ENCODE measurements at regions not wholly inside any gene's neighbourhood (a gene's known extent, or its start where the extent isn't known, plus 50 kb on each side); places are given as distances from the start of the nearest gene placed in this dataset.

DNA sequence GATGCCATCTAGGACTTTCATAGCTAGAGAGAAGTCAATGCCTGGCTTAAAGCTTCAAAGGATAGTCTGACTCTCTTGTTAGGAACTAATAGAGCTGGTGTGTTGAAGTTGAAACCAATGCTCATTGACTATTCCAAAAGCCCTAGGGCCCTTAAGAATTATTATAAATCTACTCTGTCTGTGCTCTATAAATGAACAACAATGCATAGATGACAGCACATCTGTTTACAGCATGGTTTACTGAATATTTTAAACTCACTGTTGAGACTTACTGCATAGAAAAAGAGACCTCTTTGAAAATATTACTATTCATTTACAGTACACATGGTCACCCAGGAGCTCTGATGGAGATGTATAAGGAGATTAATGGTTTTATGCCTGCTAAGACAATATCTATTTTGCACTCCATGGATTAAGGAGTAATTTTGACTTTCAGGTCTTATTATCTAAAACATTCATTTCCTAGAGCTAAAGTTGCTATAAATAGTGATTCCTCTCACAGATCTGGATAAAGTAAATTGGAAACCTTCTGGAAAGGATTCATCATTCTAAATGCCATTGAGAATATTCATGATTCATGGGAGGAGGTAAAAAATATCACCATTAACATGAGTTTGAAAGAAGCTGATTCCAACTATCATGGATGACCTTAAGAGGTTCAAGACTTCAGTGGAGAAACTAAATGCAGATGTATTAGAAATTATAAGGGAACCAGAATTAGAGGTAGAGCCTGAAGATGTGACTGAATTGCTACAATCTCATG is 763.5 kb upstream of the MAP3K7 start:
- intact Hi-C loops (cut with micrococcal nuclease; ENCODE audit: unreplicated experiment): loop anchor here (5.0 kb wide), 1 partner anchor 182 kb away; no protein-coding TSS in a partner anchor
- FAIRE-seq (no peak), ATAC-seq (no peak), DNase-seq (ENCODE audit: low read depth, low spot score) (no peak)
- H3K9me3 ChIP-seq (replicated peaks; ENCODE audit: control insufficient read depth, insufficient read depth, low read length): no peaks in the 10 kb centered on the region
- no peak overlapping the region for H3K27ac ChIP-seq (ENCODE audit: control insufficient read depth, insufficient read depth)
- ChIA-PET POLR2A (no interaction called here), SMC1A (ENCODE audit: uncharacterized antibody, unreplicated experiment) (interaction anchor here (0.6 to 2.1 kb wide), 7 partner anchors 9 to 449 kb away, joined by 3 to 6 read pairs (median 3); no protein-coding TSS in a partner anchor), CTCF (interaction anchor here (0.6 to 0.9 kb wide), 2 partner anchors 43 to 163 kb away, joined by 4 read pairs; no protein-coding TSS in a partner anchor), RAD21 (ENCODE audit: unreplicated experiment) (interaction anchor here (1.3 kb wide), 1 partner anchor 21 kb away, joined by 4 read pairs; no protein-coding TSS in a partner anchor)
- H3K4me3 ChIP-seq: no peak overlapping the region
- BruUV-seq (replicated peaks): no TSS peak
- TF ChIP-seq NBN (IDR thresholded peaks at IDR 0.05) (no peak), RFX5 (IDR thresholded peaks at IDR 0.05; ENCODE audit: low read depth, low read length) (no peak), ZNF24 (IDR thresholded peaks at IDR 0.05) (no peak), HDGF (IDR thresholded peaks at IDR 0.05) (no peak)
- TF ChIP-seq, protein P1, sequence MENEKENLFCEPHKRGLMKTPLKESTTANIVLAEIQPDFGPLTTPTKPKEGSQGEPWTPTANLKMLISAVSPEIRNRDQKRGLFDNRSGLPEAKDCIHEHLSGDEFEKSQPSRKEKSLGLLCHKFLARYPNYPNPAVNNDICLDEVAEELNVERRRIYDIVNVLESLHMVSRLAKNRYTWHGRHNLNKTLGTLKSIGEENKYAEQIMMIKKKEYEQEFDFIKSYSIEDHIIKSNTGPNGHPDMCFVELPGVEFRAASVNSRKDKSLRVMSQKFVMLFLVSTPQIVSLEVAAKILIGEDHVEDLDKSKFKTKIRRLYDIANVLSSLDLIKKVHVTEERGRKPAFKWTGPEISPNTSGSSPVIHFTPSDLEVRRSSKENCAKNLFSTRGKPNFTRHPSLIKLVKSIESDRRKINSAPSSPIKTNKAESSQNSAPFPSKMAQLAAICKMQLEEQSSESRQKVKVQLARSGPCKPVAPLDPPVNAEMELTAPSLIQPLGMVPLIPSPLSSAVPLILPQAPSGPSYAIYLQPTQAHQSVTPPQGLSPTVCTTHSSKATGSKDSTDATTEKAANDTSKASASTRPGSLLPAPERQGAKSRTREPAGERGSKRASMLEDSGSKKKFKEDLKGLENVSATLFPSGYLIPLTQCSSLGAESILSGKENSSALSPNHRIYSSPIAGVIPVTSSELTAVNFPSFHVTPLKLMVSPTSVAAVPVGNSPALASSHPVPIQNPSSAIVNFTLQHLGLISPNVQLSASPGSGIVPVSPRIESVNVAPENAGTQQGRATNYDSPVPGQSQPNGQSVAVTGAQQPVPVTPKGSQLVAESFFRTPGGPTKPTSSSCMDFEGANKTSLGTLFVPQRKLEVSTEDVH (IDR thresholded peaks at IDR 0.05; ENCODE audit: low read depth, partially characterized antibody): no peak
- TF ChIP-seq, protein P2, sequence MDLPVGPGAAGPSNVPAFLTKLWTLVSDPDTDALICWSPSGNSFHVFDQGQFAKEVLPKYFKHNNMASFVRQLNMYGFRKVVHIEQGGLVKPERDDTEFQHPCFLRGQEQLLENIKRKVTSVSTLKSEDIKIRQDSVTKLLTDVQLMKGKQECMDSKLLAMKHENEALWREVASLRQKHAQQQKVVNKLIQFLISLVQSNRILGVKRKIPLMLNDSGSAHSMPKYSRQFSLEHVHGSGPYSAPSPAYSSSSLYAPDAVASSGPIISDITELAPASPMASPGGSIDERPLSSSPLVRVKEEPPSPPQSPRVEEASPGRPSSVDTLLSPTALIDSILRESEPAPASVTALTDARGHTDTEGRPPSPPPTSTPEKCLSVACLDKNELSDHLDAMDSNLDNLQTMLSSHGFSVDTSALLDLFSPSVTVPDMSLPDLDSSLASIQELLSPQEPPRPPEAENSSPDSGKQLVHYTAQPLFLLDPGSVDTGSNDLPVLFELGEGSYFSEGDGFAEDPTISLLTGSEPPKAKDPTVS (IDR thresholded peaks at IDR 0.05; ENCODE audit: low read depth, low read length): no peak
- TF ChIP-seq, protein P3, sequence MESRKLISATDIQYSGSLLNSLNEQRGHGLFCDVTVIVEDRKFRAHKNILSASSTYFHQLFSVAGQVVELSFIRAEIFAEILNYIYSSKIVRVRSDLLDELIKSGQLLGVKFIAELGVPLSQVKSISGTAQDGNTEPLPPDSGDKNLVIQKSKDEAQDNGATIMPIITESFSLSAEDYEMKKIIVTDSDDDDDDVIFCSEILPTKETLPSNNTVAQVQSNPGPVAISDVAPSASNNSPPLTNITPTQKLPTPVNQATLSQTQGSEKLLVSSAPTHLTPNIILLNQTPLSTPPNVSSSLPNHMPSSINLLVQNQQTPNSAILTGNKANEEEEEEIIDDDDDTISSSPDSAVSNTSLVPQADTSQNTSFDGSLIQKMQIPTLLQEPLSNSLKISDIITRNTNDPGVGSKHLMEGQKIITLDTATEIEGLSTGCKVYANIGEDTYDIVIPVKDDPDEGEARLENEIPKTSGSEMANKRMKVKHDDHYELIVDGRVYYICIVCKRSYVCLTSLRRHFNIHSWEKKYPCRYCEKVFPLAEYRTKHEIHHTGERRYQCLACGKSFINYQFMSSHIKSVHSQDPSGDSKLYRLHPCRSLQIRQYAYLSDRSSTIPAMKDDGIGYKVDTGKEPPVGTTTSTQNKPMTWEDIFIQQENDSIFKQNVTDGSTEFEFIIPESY (IDR thresholded peaks at IDR 0.05): no peak
- no peaks in the 10 kb centered on the region for H3K36me3 ChIP-seq (ENCODE audit: control insufficient read depth in 2 of 2, insufficient read depth in 2 of 2, low read length in 1 of 2)
- no peaks in the 10 kb centered on the region for H3K4me1 ChIP-seq (ENCODE audit: control insufficient read depth, insufficient read depth, low read length)
- H3K79me2 ChIP-seq (ENCODE audit: control insufficient read depth, insufficient read depth, low read length): no peaks in the 10 kb centered on the region
- no peaks in the 10 kb centered on the region for H4K20me1 ChIP-seq (ENCODE audit: control insufficient read depth, insufficient read depth)
- no peak overlapping the region for H3K4me2 ChIP-seq (ENCODE audit: control insufficient read depth, insufficient read depth)
- in situ Hi-C loops (cut with MboI): no loop called here
- H2AFZ ChIP-seq (ENCODE audit: control insufficient read depth, low read depth, low read length): no peak overlapping the region
- H3K27me3 ChIP-seq (replicated peaks in 1 of 2; ENCODE audit: control insufficient read depth in 2 of 2, insufficient read depth in 2 of 2, low read length in 1 of 2): no peaks in the 10 kb centered on the region
- H3K9ac ChIP-seq (ENCODE audit: control insufficient read depth, insufficient read depth, low read length): no peak overlapping the region

Data from GM12878 (cell line).